ENCODE measurements at regions not wholly inside any gene's neighbourhood (a gene's known extent, or its start where the extent isn't known, plus 50 kb on each side); places are given as distances from the start of the nearest gene placed in this dataset.

GRCh38 chr2:234335661-234336228 is 161.1 kb downstream of the ARL4C start:
- Histone ChIP-seq H3K27me3 (ENCODE audit: insufficient read depth, low read length) (no peaks in the 10 kb centered on the region), H3K27ac (ENCODE audit: low read depth, low read length) (no peak overlapping the region), H3K9me3 (ENCODE audit: insufficient read depth, low read depth, low read length) (no peaks in the 10 kb centered on the region), H3K9ac (ENCODE audit: low read depth, low read length) (no peak overlapping the region), H3K4me3 (ENCODE audit: low read length) (no peak overlapping the region), H3K4me1 (ENCODE audit: insufficient read depth, low read length) (peaks cover 18% of the 10 kb centered on the region), H3K36me3 (ENCODE audit: insufficient read depth, low read length) (no peaks in the 10 kb centered on the region)
- 82% methylated on average over 19 of the region's 19 CpGs for WGBS

GRCh38 chr2:234334756-234335155 is 162.1 kb downstream of the ARL4C start:
- WGBS = 85% methylated on average over 4 of the region's 4 CpGs
- Histone ChIP-seq H3K27ac (ENCODE audit: low read depth, low read length) (0 out of 2 replicates have a peak overlapping the region, but pooled peaks have one; percentile 40), H3K4me1 (ENCODE audit: insufficient read depth, low read length) (peaks cover 19% of the 10 kb centered on the region), H3K4me3 (ENCODE audit: low read length) (no peak overlapping the region), H3K9me3 (ENCODE audit: insufficient read depth, low read depth, low read length) (no peaks in the 10 kb centered on the region), H3K27me3 (ENCODE audit: insufficient read depth, low read length) (no peaks in the 10 kb centered on the region), H3K9ac (ENCODE audit: low read depth, low read length) (no peak overlapping the region), H3K36me3 (ENCODE audit: insufficient read depth, low read length) (no peaks in the 10 kb centered on the region)

DNA sequence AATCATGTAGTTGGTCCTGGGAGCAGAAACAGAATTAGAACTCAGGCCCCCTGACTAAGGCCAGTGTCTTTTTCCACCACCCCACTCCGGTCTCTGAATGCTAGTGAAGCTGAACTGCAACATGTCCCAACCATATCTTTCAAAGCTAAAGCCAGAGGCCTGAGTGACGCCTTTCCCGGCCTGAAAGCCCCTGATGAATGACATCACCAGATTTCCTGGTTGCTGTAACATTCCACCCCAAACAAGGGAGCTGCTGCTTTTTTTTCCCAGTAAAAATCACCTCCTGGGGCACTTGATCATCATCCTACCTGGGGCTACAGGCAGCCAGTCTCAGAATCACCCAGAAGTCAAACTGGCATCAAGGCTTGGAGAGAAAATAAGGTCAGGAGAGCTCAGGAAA is 162.7 kb downstream of the ARL4C start:
- no peak overlapping the region; the same call in 1 of the 2 replicates for H3K9ac ChIP-seq (ENCODE audit: low read depth, low read length)
- no peaks in the 10 kb centered on the region for H3K36me3 ChIP-seq (ENCODE audit: insufficient read depth, low read length)
- no peak overlapping the region for H3K4me3 ChIP-seq (ENCODE audit: low read length)
- H3K4me1 ChIP-seq (ENCODE audit: insufficient read depth, low read length) = peaks cover 19% of the 10 kb centered on the region
- no peaks in the 10 kb centered on the region for H3K9me3 ChIP-seq (ENCODE audit: insufficient read depth, low read depth, low read length)
- 61% methylated on average over 3 of the region's 3 CpGs for WGBS
- 0 out of 2 replicates have a peak overlapping the region, but pooled peaks have one; percentile 40 for H3K27ac ChIP-seq (ENCODE audit: low read depth, low read length)
- no peaks in the 10 kb centered on the region for H3K27me3 ChIP-seq (ENCODE audit: insufficient read depth, low read length)

DNA sequence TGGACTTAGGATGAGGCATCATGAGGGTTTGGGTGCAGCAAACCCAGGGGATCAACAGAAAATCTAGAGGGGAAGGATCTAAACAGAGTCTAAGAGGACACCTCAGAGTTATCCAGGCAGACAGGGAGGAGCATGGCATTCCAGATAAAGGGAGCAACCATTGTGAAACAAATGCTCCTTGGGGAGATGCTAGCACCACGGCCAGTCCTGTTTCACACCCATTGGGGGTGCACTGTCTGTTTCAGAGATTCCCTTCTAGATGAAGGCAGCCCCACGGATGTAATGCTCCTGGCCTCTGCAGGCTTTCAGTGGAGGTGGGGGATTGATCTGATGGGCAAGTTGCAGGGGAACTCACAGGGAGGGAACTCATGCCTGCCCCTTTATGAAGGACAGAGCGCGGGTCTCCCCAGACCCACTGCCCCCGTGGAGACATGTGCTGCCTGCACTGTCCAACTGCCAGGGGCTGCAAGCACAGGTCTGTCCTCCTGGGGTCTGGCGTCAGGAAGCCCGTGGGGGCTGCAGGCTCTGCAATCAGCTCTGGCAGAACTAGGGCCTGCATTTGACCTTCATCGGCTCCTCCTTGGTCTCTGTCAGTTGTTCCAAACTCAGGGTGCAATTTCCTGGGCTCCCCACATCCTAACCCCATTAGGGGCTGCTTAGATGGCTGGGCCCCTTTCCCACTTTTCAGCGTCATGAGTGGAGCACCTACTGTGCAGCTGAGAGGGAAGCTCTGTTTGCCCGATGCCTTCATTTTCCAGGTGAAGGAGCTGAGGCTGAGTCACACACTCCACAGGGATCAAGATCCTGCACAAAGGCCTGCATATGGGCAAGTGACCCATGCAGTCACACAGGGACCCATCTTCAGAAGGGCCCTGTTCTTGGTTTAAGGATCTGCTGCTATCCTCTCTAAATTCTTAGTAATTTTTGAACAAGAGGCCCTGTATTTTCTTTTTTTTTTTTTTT is 163.4 kb downstream of the ARL4C start:
- no peak overlapping the region for H3K9ac ChIP-seq (ENCODE audit: low read depth, low read length)
- no peaks in the 10 kb centered on the region for H3K27me3 ChIP-seq (ENCODE audit: insufficient read depth, low read length)
- 0 out of 2 replicates have a peak overlapping the region, but pooled peaks have one; percentile 40 for H3K27ac ChIP-seq (ENCODE audit: low read depth, low read length)
- H3K4me1 ChIP-seq (ENCODE audit: insufficient read depth, low read length) = peaks cover 19% of the 10 kb centered on the region
- no peak overlapping the region for H3K4me3 ChIP-seq (ENCODE audit: low read length)
- no peaks in the 10 kb centered on the region for H3K9me3 ChIP-seq (ENCODE audit: insufficient read depth, low read depth, low read length)
- H3K36me3 ChIP-seq (ENCODE audit: insufficient read depth, low read length) = no peaks in the 10 kb centered on the region
- 75% methylated on average over 10 of the region's 10 CpGs for WGBS

DNA sequence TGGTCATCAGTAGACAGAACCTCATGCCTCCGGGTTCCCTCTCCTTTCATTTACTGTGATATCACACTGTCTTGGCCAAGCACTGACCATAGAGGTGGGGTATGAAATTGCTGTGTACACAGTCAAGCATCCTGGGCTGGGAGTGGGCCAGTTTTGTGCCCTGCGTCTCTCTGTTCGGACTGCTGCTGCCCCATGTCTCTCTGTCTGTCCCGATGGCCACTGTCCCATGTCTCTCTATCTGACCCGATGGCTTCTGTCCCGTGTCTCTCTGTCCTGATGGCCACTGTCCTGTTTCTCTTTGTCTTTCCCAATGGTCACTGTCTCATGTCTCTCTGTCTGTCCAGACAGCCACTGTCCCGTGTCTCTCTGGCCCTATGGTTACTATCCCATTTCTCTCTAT is 164.9 kb downstream of the ARL4C start:
- WGBS = 91% methylated on average over 7 of the region's 7 CpGs
- H3K9me3 ChIP-seq (ENCODE audit: insufficient read depth, low read depth, low read length) = no peaks in the 10 kb centered on the region

DNA sequence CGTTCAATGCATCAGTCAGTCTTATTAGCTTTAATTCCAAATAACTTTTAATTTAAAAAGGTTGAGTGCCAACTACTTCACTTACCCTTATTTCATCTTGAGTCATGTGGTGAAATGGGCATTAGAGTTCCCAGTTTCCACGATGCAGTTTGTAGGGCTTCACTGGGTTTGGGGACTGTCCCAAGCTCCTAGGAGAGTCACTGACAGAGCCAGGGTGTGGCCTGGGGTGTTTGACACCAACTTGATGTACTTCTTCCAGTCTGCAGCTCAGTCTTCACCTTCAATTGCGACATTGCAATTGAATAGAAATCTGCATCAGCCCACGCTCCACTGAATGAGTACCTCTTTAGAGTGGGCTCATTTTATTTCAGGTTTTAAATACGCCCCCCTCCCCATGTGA is 165.3 kb downstream of the ARL4C start:
- 89% methylated on average over 5 of the region's 5 CpGs for WGBS

More for the DNA sequence above, 164.9 kb downstream of the ARL4C start:
- Histone ChIP-seq H3K4me3 (ENCODE audit: low read length) (no peak overlapping the region), H3K27ac (ENCODE audit: low read depth, low read length) (no peak overlapping the region), H3K9ac (ENCODE audit: low read depth, low read length) (no peak overlapping the region), H3K4me1 (ENCODE audit: insufficient read depth, low read length) (peaks cover 19% of the 10 kb centered on the region), H3K27me3 (ENCODE audit: insufficient read depth, low read length) (no peaks in the 10 kb centered on the region), H3K36me3 (ENCODE audit: insufficient read depth, low read length) (no peaks in the 10 kb centered on the region)

GRCh38 chr2:234330902-234331301 is 166.0 kb downstream of the ARL4C start:
- Histone ChIP-seq H3K9ac (ENCODE audit: low read depth, low read length) (no peak overlapping the region), H3K9me3 (ENCODE audit: insufficient read depth, low read depth, low read length) (no peaks in the 10 kb centered on the region), H3K36me3 (ENCODE audit: insufficient read depth, low read length) (no peaks in the 10 kb centered on the region), H3K4me1 (ENCODE audit: insufficient read depth, low read length) (peaks cover 19% of the 10 kb centered on the region), H3K27me3 (ENCODE audit: insufficient read depth, low read length) (no peaks in the 10 kb centered on the region), H3K4me3 (ENCODE audit: low read length) (no peak overlapping the region), H3K27ac (ENCODE audit: low read depth, low read length) (no peak overlapping the region)
- WGBS = 75% methylated on average over 5 of the region's 5 CpGs

More for the DNA sequence above, 165.3 kb downstream of the ARL4C start:
- Histone ChIP-seq H3K9ac (ENCODE audit: low read depth, low read length) (no peak overlapping the region), H3K27ac (ENCODE audit: low read depth, low read length) (no peak overlapping the region), H3K4me3 (ENCODE audit: low read length) (no peak overlapping the region), H3K4me1 (ENCODE audit: insufficient read depth, low read length) (peaks cover 19% of the 10 kb centered on the region), H3K36me3 (ENCODE audit: insufficient read depth, low read length) (no peaks in the 10 kb centered on the region), H3K27me3 (ENCODE audit: insufficient read depth, low read length) (no peaks in the 10 kb centered on the region), H3K9me3 (ENCODE audit: insufficient read depth, low read depth, low read length) (no peaks in the 10 kb centered on the region)

DNA sequence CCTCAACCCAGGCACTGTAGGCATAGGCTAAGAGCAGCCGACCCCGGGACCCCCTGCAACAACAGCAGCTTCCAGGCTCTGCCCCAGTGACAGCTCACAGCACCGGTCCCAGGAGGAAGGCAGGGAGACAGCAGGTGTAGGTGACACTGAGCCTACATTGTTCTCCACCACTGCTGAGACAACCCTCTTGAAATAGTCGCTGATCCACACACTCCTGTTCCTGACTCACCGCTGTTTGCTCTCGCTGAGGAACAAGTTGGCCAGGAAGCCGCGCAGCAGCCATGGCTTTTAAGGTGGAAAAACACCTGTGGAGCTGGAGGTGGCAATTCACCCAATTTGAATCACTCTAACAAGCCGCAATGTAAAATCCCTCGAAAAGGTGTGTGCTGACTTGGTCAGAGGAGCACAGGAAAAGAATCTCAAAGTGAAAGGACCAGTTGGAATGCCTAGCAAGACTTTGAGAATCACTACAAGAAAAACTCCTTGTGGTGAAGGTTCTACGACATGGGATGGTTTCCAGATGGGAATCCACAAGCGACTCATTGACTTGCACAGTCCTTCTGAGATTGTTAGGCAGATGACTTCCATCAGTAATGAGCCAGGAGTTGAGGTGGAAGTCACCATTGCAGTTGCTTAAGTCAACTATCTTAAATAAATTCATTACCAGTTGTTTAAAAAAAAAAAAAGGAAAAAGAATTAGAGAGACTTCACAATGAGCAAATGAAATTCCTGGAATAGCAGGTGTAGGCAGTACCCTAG is 167.5 kb downstream of the ARL4C start:
- WGBS = 92% methylated on average over 12 of the region's 12 CpGs
- H3K27ac ChIP-seq (ENCODE audit: low read depth, low read length) = no peak overlapping the region
- peaks cover 15% of the 10 kb centered on the region for H3K4me1 ChIP-seq (ENCODE audit: insufficient read depth, low read length)
- H3K9me3 ChIP-seq (ENCODE audit: insufficient read depth, low read depth, low read length) = no peaks in the 10 kb centered on the region
- H3K27me3 ChIP-seq (ENCODE audit: insufficient read depth, low read length) = no peaks in the 10 kb centered on the region
- no peaks in the 10 kb centered on the region for H3K36me3 ChIP-seq (ENCODE audit: insufficient read depth, low read length)
- H3K4me3 ChIP-seq (ENCODE audit: low read length) = no peak overlapping the region
- no peak overlapping the region for H3K9ac ChIP-seq (ENCODE audit: low read depth, low read length)

GRCh38 chr2:234328444-234328990 is 168.4 kb downstream of the ARL4C start:
- 93% methylated on average over 11 of the region's 12 CpGs for WGBS

GRCh38 chr2:234326694-234327093 is 170.2 kb downstream of the ARL4C start:
- H3K9ac ChIP-seq (ENCODE audit: low read depth, low read length) = no peak overlapping the region
- H3K27me3 ChIP-seq (ENCODE audit: insufficient read depth, low read length) = no peaks in the 10 kb centered on the region
- H3K36me3 ChIP-seq (ENCODE audit: insufficient read depth, low read length) = no peaks in the 10 kb centered on the region
- H3K4me3 ChIP-seq (ENCODE audit: low read length) = no peak overlapping the region
- H3K27ac ChIP-seq (ENCODE audit: low read depth, low read length) = no peak overlapping the region
- H3K4me1 ChIP-seq (ENCODE audit: insufficient read depth, low read length) = peaks cover 3% of the 10 kb centered on the region; the same call in 1 of the 2 replicates
- 93% methylated on average over 2 of the region's 2 CpGs for WGBS
- no peaks in the 10 kb centered on the region for H3K9me3 ChIP-seq (ENCODE audit: insufficient read depth, low read depth, low read length)

More at GRCh38 chr2:234328444-234328990, 168.4 kb downstream of the ARL4C start:
- no peak overlapping the region for H3K4me3 ChIP-seq (ENCODE audit: low read length)
- no peak overlapping the region for H3K9ac ChIP-seq (ENCODE audit: low read depth, low read length)
- no peaks in the 10 kb centered on the region for H3K27me3 ChIP-seq (ENCODE audit: insufficient read depth, low read length)
- no peaks in the 10 kb centered on the region for H3K9me3 ChIP-seq (ENCODE audit: insufficient read depth, low read depth, low read length)
- peaks cover 6% of the 10 kb centered on the region for H3K4me1 ChIP-seq (ENCODE audit: insufficient read depth, low read length)
- no peak overlapping the region for H3K27ac ChIP-seq (ENCODE audit: low read depth, low read length)
- H3K36me3 ChIP-seq (ENCODE audit: insufficient read depth, low read length) = no peaks in the 10 kb centered on the region
